ENCODE measurements at regions not wholly inside any gene's neighbourhood (a gene's known extent, or its start where the extent isn't known, plus 50 kb on each side); places are given as distances from the start of the nearest gene placed in this dataset.

DNA sequence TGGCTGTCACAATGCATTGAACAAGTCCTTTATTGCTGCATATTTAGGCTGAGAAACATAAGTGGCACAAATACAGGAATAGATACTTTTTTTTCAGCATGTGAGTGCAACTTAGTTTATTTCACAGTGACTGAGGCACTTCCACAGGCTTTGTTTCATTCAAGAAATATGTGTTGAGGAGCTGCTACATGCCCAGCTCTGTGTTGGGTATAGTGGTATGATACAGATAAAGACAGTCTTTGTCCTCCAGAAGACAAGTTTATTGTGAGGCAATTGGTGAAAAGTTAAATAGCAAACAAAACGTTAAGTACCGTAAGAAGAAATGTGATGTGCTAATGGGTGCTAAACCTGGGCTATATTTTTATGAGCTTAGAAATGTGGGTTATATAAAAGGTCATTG lies 186.4 kb downstream of the SPRY1 start:
- intact Hi-C loops (cut with micrococcal nuclease; ENCODE audit: unreplicated experiment), result no loop called here
- CTCF ChIA-PET (ENCODE audit: unreplicated experiment), result interaction anchor here (0.6 kb wide), 1 partner anchor 29 kb away, joined by 3 read pairs; no protein-coding TSS in a partner anchor

DNA sequence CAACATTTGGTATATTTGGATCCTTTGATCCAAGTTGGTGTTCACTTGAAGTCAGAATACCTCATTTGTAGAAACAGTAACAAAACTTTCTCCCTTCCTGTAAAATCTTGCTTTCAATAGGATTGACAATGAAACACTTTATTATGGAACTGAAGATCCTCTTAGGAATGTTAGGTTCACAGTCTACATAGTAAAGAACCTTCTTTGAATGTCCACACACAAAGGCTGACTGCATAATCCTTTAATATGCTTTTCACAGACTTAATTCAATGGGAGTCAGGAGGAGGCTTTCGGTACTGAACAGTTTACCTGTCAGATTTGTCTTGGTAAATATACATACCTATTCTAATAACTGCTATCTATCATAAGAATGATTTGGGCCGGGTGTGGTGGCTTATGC lies 188.5 kb downstream of the SPRY1 start:
- BruUV-seq (replicated peaks), result no TSS peak
- Histone ChIP-seq H3K4me2 (ENCODE audit: low read length) (no peak overlapping the region), H4K20me1 (ENCODE audit: insufficient read depth, low read length) (no peaks in the 10 kb centered on the region), H3K9me2 (ENCODE audit: insufficient read depth, low read length) (no peaks in the 10 kb centered on the region), H3K4me3 (ENCODE audit: low read depth, low read length, poor library complexity, severe bottlenecking) (no peak overlapping the region), H3K9me3 (ENCODE audit: low read length) (no peaks in the 10 kb centered on the region; the same call in 1 of the 2 replicates), H3K27ac (ENCODE audit: low read depth, low read length, poor library complexity, severe bottlenecking) (no peak overlapping the region), H2AFZ (ENCODE audit: low read length) (no peak overlapping the region), H3K36me3 (ENCODE audit: insufficient read depth, low read length) (no peaks in the 10 kb centered on the region), H3K4me1 (ENCODE audit: insufficient read depth, low read length, poor library complexity, severe bottlenecking) (no peaks in the 10 kb centered on the region), H3K79me2 (ENCODE audit: insufficient read depth, low read depth, low read length) (no peaks in the 10 kb centered on the region)
- TF ChIP-seq, protein P1, sequence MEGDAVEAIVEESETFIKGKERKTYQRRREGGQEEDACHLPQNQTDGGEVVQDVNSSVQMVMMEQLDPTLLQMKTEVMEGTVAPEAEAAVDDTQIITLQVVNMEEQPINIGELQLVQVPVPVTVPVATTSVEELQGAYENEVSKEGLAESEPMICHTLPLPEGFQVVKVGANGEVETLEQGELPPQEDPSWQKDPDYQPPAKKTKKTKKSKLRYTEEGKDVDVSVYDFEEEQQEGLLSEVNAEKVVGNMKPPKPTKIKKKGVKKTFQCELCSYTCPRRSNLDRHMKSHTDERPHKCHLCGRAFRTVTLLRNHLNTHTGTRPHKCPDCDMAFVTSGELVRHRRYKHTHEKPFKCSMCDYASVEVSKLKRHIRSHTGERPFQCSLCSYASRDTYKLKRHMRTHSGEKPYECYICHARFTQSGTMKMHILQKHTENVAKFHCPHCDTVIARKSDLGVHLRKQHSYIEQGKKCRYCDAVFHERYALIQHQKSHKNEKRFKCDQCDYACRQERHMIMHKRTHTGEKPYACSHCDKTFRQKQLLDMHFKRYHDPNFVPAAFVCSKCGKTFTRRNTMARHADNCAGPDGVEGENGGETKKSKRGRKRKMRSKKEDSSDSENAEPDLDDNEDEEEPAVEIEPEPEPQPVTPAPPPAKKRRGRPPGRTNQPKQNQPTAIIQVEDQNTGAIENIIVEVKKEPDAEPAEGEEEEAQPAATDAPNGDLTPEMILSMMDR (conservative IDR thresholded peaks at IDR 0.05; ENCODE audit: low read length), result no peak
- no peak for TF ChIP-seq EZH2phosphoT487 (IDR thresholded peaks at IDR 0.05; ENCODE audit: borderline replicate concordance, low read depth, low read length)
- CTCF ChIA-PET (ENCODE audit: unreplicated experiment), result no interaction called here
- POLR2A ChIA-PET, result no interaction called here
- intact Hi-C loops (cut with micrococcal nuclease; ENCODE audit: unreplicated experiment), result no loop called here
- no peak for DNase-seq (ENCODE audit: low spot score)

More for the DNA sequence above, 186.4 kb downstream of the SPRY1 start:
- no peak overlapping the region for H2AFZ ChIP-seq (ENCODE audit: low read length)
- no peaks in the 10 kb centered on the region for H4K20me1 ChIP-seq (ENCODE audit: insufficient read depth, low read length)
- no peaks in the 10 kb centered on the region for H3K79me2 ChIP-seq (ENCODE audit: insufficient read depth, low read depth, low read length)
- no TSS peak for BruUV-seq (replicated peaks)
- DNase-seq (ENCODE audit: low spot score), result no peak
- H3K4me1 ChIP-seq (ENCODE audit: insufficient read depth, low read length, poor library complexity, severe bottlenecking), result no peaks in the 10 kb centered on the region
- H3K4me2 ChIP-seq (ENCODE audit: low read length), result no peak overlapping the region
- H3K9me3 ChIP-seq (ENCODE audit: low read length), result no peaks in the 10 kb centered on the region; the same call in 1 of the 2 replicates
- H3K36me3 ChIP-seq (ENCODE audit: insufficient read depth, low read length), result no peaks in the 10 kb centered on the region
- POLR2A ChIA-PET, result interaction anchor here (0.5 to 0.7 kb wide), 2 partner anchors 35 to 173 kb away, joined by 3 read pairs; no protein-coding TSS in a partner anchor
- TF ChIP-seq, protein P1 (conservative IDR thresholded peaks at IDR 0.05; ENCODE audit: low read length), result no peak
- no peak for TF ChIP-seq EZH2phosphoT487 (IDR thresholded peaks at IDR 0.05; ENCODE audit: borderline replicate concordance, low read depth, low read length)
- H3K9me2 ChIP-seq (ENCODE audit: insufficient read depth, low read length), result no peaks in the 10 kb centered on the region
- no peak overlapping the region for H3K4me3 ChIP-seq (ENCODE audit: low read depth, low read length, poor library complexity, severe bottlenecking)
- no peak overlapping the region for H3K27ac ChIP-seq (ENCODE audit: low read depth, low read length, poor library complexity, severe bottlenecking)

DNA sequence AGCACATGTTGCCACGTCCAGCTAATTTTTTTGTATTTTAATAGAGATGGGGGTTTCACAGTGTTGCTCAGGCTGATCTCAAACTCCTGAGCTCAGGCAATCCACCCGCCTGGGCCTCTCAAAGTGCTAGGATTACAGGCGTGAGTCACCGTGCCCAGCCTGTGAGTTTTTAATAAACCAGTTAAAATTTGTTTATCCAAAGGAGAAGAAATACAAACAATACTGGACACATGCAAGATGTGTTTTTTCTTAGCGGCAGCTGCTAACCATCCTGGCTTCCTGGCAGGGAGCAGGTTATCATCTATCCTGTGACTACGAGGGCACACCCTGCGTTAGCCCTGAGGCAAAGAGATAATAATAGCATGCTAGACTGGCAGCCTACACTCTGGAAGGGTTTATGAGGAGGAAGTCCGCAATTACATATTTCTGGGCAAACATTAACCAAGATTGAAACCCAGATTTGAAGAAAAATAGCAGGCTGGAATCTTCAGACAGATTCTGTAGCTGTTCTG lies 191.4 kb downstream of the SPRY1 start:
- POLR2A ChIA-PET, result no interaction called here
- no peak overlapping the region for H2AFZ ChIP-seq (ENCODE audit: low read length)
- H4K20me1 ChIP-seq (ENCODE audit: insufficient read depth, low read length), result no peaks in the 10 kb centered on the region
- intact Hi-C loops (cut with micrococcal nuclease; ENCODE audit: unreplicated experiment), result no loop called here
- no peaks in the 10 kb centered on the region for H3K9me3 ChIP-seq (ENCODE audit: low read length)
- H3K36me3 ChIP-seq (ENCODE audit: insufficient read depth, low read length), result no peaks in the 10 kb centered on the region
- CTCF ChIA-PET (ENCODE audit: unreplicated experiment), result no interaction called here
- TF ChIP-seq, protein P1 (conservative IDR thresholded peaks at IDR 0.05; ENCODE audit: low read length), result no peak
- TF ChIP-seq EZH2phosphoT487 (IDR thresholded peaks at IDR 0.05; ENCODE audit: borderline replicate concordance, low read depth, low read length), result no peak
- no peak overlapping the region for H3K4me2 ChIP-seq (ENCODE audit: low read length)
- H3K4me3 ChIP-seq (ENCODE audit: low read depth, low read length, poor library complexity, severe bottlenecking), result no peak overlapping the region
- H3K27ac ChIP-seq (ENCODE audit: low read depth, low read length, poor library complexity, severe bottlenecking), result no peak overlapping the region
- H3K4me1 ChIP-seq (ENCODE audit: insufficient read depth, low read length, poor library complexity, severe bottlenecking), result no peaks in the 10 kb centered on the region
- no peak for DNase-seq (ENCODE audit: low spot score)
- BruUV-seq (replicated peaks), result no TSS peak
- no peaks in the 10 kb centered on the region for H3K79me2 ChIP-seq (ENCODE audit: insufficient read depth, low read depth, low read length)
- no peaks in the 10 kb centered on the region for H3K9me2 ChIP-seq (ENCODE audit: insufficient read depth, low read length)

Measured in OCI-LY7 (cell line).